GM12878 (cell line): ENCODE measurements at regions not wholly inside any gene's neighbourhood (a gene's known extent, or its start where the extent isn't known, plus 50 kb on each side); places are given as distances from the start of the nearest gene placed in this dataset.
A peak's percentile ranks its signal among the peaks of the same experiment; 100 is the strongest.

Experiments used
- ATAC-seq: fragments of 200-7000 bp; cut with Tn5 transposase; 3 replicates; pipeline ENCODE4 v1.9.1; 2020; ENCODE audit warnings: mild to moderate bottlenecking, moderate library complexity
- BruUV-seq: library from RNA; stranded (reverse); fragments of 400-500 nt; replicated peaks from 2 replicates; lab custom pipeline; 2021; lab: Mats Ljungman, UMichigan
- CTCF ChIA-PET: fragments of 300-600 bp; sonication (Branson Sonifier 250); formaldehyde crosslinking; extraction: SDS; loops from one replicate; lab custom pipeline; 2021; ENCODE audit warnings: inconsistent platforms; lab: Yijun Ruan, JAX
- POLR2A ChIA-PET: fragments of 350-600 bp; formaldehyde crosslinking; extraction: SDS; loops from one replicate; lab custom pipeline; 2021; ENCODE audit warnings: inconsistent platforms; lab: Charles Lee
- RAD21 ChIA-PET: fragments of 300-600 bp; sonication (Branson Sonifier 250); formaldehyde crosslinking; loops from one replicate; lab custom pipeline; 2023; ENCODE audit warnings: antibody characterized with exemption; ENCODE audit not compliant: unreplicated experiment; lab: Charles Lee
- SMC1A ChIA-PET: fragments of 300-600 bp; sonication (Branson Sonifier 250); formaldehyde crosslinking; loops from one replicate; lab custom pipeline; 2023; ENCODE audit not compliant: unreplicated experiment, uncharacterized antibody; lab: Charles Lee
- DNase-seq: peaks from one replicate; pipeline ENCODE4 v3.0.0-alpha.2; 2011; ENCODE audit warnings: low read depth, low spot score
- FAIRE-seq: peaks from 3 replicates; lab custom pipeline; 2011; peaks lifted over from hg19 to GRCh38; lab: Jason Lieb, UNC
- H2AFZ ChIP-seq: 2 replicates; pipeline ENCODE4 v1.6.0; 2011; ENCODE audit warnings: low read depth, low read length, control low read depth; ENCODE audit not compliant: control insufficient read depth
- H3K27ac ChIP-seq: 2 replicates; pipeline ENCODE4 v1.5.1; 2011; ENCODE audit warnings: control low read depth; ENCODE audit not compliant: control insufficient read depth, insufficient read depth
- H3K27me3 ChIP-seq, 2 experiments: replicated peaks in 1 of 2; 2 replicates each; pipeline versions ENCODE4 v1.6.0 to v1.6.1; 2011; ENCODE audit warnings: low read length in 1 of 2; ENCODE audit not compliant: control insufficient read depth in 2 of 2, insufficient read depth in 2 of 2
- H3K36me3 ChIP-seq, 2 experiments: 2 replicates each; pipeline ENCODE4 v1.5.1; 2011; ENCODE audit warnings: low read length in 1 of 2; ENCODE audit not compliant: control insufficient read depth in 2 of 2, insufficient read depth in 2 of 2
- H3K4me1 ChIP-seq: 2 replicates; pipeline ENCODE4 v1.6.1; 2011; ENCODE audit warnings: mild to moderate bottlenecking, low read length, moderate library complexity, mixed read lengths; ENCODE audit not compliant: control insufficient read depth, insufficient read depth
- H3K4me2 ChIP-seq: 2 replicates; pipeline ENCODE4 v1.6.0; 2011; ENCODE audit warnings: control low read depth; ENCODE audit not compliant: control insufficient read depth, insufficient read depth
- H3K4me3 ChIP-seq: fragments of 200-600 bp; sonication (generic); 2 replicates; pipeline ENCODE4 v1.5.1; 2016
- H3K79me2 ChIP-seq: 2 replicates; pipeline ENCODE4 v1.6.0; 2011; ENCODE audit warnings: low read length; ENCODE audit not compliant: control insufficient read depth, insufficient read depth
- H3K9ac ChIP-seq: 2 replicates; pipeline ENCODE4 v1.8.0; 2011; ENCODE audit warnings: low read length, control low read depth, mixed read lengths; ENCODE audit not compliant: control insufficient read depth, insufficient read depth
- H3K9me3 ChIP-seq: replicated peaks from 3 replicates; pipeline ENCODE4 v1.5.1; 2011; ENCODE audit warnings: mild to moderate bottlenecking, low read length; ENCODE audit not compliant: control insufficient read depth, insufficient read depth
- H4K20me1 ChIP-seq: 2 replicates; pipeline ENCODE4 v1.6.0; 2011; ENCODE audit not compliant: control insufficient read depth, insufficient read depth
- GATAD2B ChIP-seq: fragments of 450-650 bp; conservative IDR thresholded peaks from 2 replicates; pipeline ENCODE4 v1.6.1; 2017; ENCODE audit warnings: low read depth, mild to moderate bottlenecking, moderate library complexity
- RAD21 ChIP-seq: IDR thresholded peaks from 2 replicates; pipeline ENCODE4 v1.6.1; 2011; ENCODE audit warnings: mild to moderate bottlenecking, low read depth, low read length, moderate library complexity; ENCODE audit not compliant: insufficient read depth
- SMC3 ChIP-seq: IDR thresholded peaks from 2 replicates; pipeline ENCODE4 v1.6.1; 2011; ENCODE audit warnings: low read length, improper control_type of control experiment, borderline replicate concordance
- WGBS: methylation state at CpG from one replicate; pipeline ENCODE4 v1.1.6; 2016; ENCODE audit warnings: low lambda C conversion rate; ENCODE audit not compliant: insufficient replicate concordance, insufficient coverage; ENCODE audit errors: missing lambda C conversion rate; 5-methylcytosine and 5-hydroxymethylcytosine counted together
- in situ Hi-C: fragments of 300-500 bp; cut with MboI; formaldehyde crosslinking; loops from 9 replicates; pipeline ENCODE4 v1.14.3; 2018; ENCODE audit warnings: mixed read lengths
- intact Hi-C: fragments of 100-400 bp; cut with micrococcal nuclease; formaldehyde crosslinking; loops from one replicate; pipeline ENCODE4 v1.14.2; 2022; ENCODE audit not compliant: unreplicated experiment
- TF ChIP-seq, protein P1 (sequence below), 3 experiments: IDR thresholded peaks in 2 of 3; conservative IDR thresholded peaks in 1 of 3; 2 replicates each; pipeline ENCODE4 v1.5.1; 2011; ENCODE audit warnings: low read depth in 3 of 3, low read length in 3 of 3, mild to moderate bottlenecking in 3 of 3, control low read depth in 2 of 3, moderate library complexity in 2 of 3, inconsistent platforms in 1 of 3, mixed read lengths in 1 of 3; ENCODE audit not compliant: control insufficient read depth in 2 of 3, insufficient read depth in 1 of 3; ENCODE audit errors: extremely low read depth in 1 of 3

DNA sequence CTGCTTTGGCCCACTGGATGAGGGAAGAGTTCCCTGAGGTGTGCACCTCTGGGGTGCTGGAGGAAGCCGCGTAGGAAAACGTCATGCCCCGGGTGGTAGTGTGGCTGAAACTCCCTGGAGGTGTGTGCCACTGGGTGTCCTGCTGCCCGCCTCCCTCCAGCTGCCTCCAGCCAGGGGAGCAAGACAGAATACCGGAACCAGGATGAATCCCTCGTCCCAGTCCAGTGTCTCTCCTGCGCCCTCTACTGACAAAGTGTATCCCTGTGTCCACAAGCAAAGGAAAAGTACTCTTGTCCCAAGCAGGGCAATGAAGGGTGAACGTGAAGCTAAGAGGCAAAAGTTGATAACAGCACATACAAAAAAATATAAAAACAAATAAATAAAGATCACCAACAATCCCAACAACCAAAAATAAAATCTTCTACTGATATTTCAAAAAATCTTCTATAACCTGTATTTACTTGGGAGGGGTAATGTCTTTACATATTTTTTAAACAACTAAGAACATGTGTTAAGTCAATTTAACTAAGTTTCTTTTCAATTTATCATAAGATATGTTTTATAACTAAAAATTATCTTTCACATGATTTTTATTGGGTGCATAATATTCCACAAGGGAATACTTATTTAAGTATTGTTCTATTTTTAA, 437.6 kb downstream of the MAFB start:
- Histone ChIP-seq H4K20me1 (no peaks in the 10 kb centered on the region), H3K4me1 (no peaks in the 10 kb centered on the region), H3K79me2 (no peaks in the 10 kb centered on the region), H3K36me3 (no peaks in the 10 kb centered on the region)
- BruUV-seq, result no TSS peak
- ChIA-PET CTCF (interaction anchor here (0.7 to 2.0 kb wide), 5 partner anchors 76 to 966 kb away, joined by 3 to 9 read pairs (median 7); no protein-coding TSS in a partner anchor), SMC1A (interaction anchor here (0.6 to 1.5 kb wide), 4 partner anchors 13 to 364 kb away, joined by 3 to 5 read pairs (median 4); no protein-coding TSS in a partner anchor)
- in situ Hi-C loops, result loop anchor here (10.0 kb wide), 1 partner anchor 367 kb away; no protein-coding TSS in a partner anchor
- TF ChIP-seq SMC3, result peak; percentile 50; the same call in 1 of the 2 replicates
- peak; percentile 56 for TF ChIP-seq RAD21
- TF ChIP-seq GATAD2B, result no peak
- TF ChIP-seq, protein P1, sequence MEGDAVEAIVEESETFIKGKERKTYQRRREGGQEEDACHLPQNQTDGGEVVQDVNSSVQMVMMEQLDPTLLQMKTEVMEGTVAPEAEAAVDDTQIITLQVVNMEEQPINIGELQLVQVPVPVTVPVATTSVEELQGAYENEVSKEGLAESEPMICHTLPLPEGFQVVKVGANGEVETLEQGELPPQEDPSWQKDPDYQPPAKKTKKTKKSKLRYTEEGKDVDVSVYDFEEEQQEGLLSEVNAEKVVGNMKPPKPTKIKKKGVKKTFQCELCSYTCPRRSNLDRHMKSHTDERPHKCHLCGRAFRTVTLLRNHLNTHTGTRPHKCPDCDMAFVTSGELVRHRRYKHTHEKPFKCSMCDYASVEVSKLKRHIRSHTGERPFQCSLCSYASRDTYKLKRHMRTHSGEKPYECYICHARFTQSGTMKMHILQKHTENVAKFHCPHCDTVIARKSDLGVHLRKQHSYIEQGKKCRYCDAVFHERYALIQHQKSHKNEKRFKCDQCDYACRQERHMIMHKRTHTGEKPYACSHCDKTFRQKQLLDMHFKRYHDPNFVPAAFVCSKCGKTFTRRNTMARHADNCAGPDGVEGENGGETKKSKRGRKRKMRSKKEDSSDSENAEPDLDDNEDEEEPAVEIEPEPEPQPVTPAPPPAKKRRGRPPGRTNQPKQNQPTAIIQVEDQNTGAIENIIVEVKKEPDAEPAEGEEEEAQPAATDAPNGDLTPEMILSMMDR (IDR thresholded peaks at IDR 0.05 in 2 of 3, conservative IDR thresholded peaks at IDR 0.05 in 1 of 3; ENCODE audit: control insufficient read depth in 2 of 3, extremely low read depth in 1 of 3, insufficient read depth in 1 of 3, low read depth in 3 of 3, low read length in 3 of 3), result peak; percentile 50 to 65 (median 57); a peak in 5 of 6 replicates
- TF ChIP-seq, all 136 proteins: peak for 3
- RAD21 ChIA-PET, result interaction anchor here (0.6 to 1.3 kb wide), 2 partner anchors 18 to 98 kb away, joined by 3 to 4 read pairs; no protein-coding TSS in a partner anchor
- no peak overlapping the region for H3K4me2 ChIP-seq
- no peaks in the 10 kb centered on the region for H3K27me3 ChIP-seq
- no peak overlapping the region for H2AFZ ChIP-seq
- FAIRE-seq, result no peak
- no peak overlapping the region for H3K9ac ChIP-seq
- POLR2A ChIA-PET, result no interaction called here
- WGBS, result 54% methylated on average over 9 of the region's 9 CpGs
- no peak overlapping the region for H3K27ac ChIP-seq
- intact Hi-C loops, result loop anchor here (2.0 kb wide), 1 partner anchor 365 kb away; no protein-coding TSS in a partner anchor
- no peak for DNase-seq
- no peaks in the 10 kb centered on the region for H3K9me3 ChIP-seq
- ATAC-seq, result no peak
- no peak overlapping the region for H3K4me3 ChIP-seq
